ENCODE measurements at regions not wholly inside any gene's neighbourhood (a gene's known extent, or its start where the extent isn't known, plus 50 kb on each side); places are given as distances from the start of the nearest gene placed in this dataset.

- no peaks in the 10 kb centered on the region for H3K36me3 ChIP-seq (ENCODE audit: control insufficient read depth, insufficient read depth, low read length)
- H3K9me3 ChIP-seq = no peaks in the 10 kb centered on the region
- H3K36me3 Mint-ChIP-seq (ENCODE audit: insufficient read depth, unreplicated experiment) = no peaks in the 10 kb centered on the region
- H3K27me3 Mint-ChIP-seq (ENCODE audit: insufficient read depth, unreplicated experiment) = no peaks in the 10 kb centered on the region
- ChIA-PET CTCF (no interaction called here), POLR2A (no interaction called here)
- no peak for DNase-seq
- no peak overlapping the region for H3K4me3 Mint-ChIP-seq (ENCODE audit: unreplicated experiment)
- TF ChIP-seq CTCF (IDR thresholded peaks at IDR 0.05; ENCODE audit: insufficient read depth in 1 of 2, low read depth in 1 of 2, low read length in 1 of 2, severe bottlenecking in 1 of 2, unreplicated experiment in 1 of 2) = no peak
- H3K4me1 Mint-ChIP-seq (ENCODE audit: low read depth, unreplicated experiment) = no peaks in the 10 kb centered on the region
- H3K27me3 ChIP-seq (replicated peaks; ENCODE audit: control insufficient read depth, insufficient read depth, low read length) = no peaks in the 10 kb centered on the region
- no peak overlapping the region for H3K27ac Mint-ChIP-seq (ENCODE audit: unreplicated experiment)
- intact Hi-C loops (cut with micrococcal nuclease; ENCODE audit: unreplicated experiment) = no loop called here
- H3K4me1 ChIP-seq = no peaks in the 10 kb centered on the region
- no peak overlapping the region for H3K4me3 ChIP-seq (ENCODE audit: low read depth, low read length)
- H3K9me3 Mint-ChIP-seq (ENCODE audit: unreplicated experiment) = no peaks in the 10 kb centered on the region
- BruUV-seq (replicated peaks) = no TSS peak
Measured at GRCh38 chr1:118252624-118253023, 67.6 kb upstream of the SPAG17 start.

- Histone ChIP-seq H3K9me3 (no peaks in the 10 kb centered on the region), H3K36me3 (ENCODE audit: control insufficient read depth, insufficient read depth, low read length) (no peaks in the 10 kb centered on the region), H3K27me3 (replicated peaks; ENCODE audit: control insufficient read depth, insufficient read depth, low read length) (no peaks in the 10 kb centered on the region), H3K4me3 (ENCODE audit: low read depth, low read length) (no peak overlapping the region), H3K4me1 (no peaks in the 10 kb centered on the region)
- no TSS peak for BruUV-seq (replicated peaks)
- Mint-ChIP-seq H3K27ac (ENCODE audit: unreplicated experiment) (no peak overlapping the region), H3K4me3 (ENCODE audit: unreplicated experiment) (no peak overlapping the region), H3K9me3 (ENCODE audit: unreplicated experiment) (no peaks in the 10 kb centered on the region), H3K36me3 (ENCODE audit: insufficient read depth, unreplicated experiment) (no peaks in the 10 kb centered on the region), H3K27me3 (ENCODE audit: insufficient read depth, unreplicated experiment) (no peaks in the 10 kb centered on the region), H3K4me1 (ENCODE audit: low read depth, unreplicated experiment) (no peaks in the 10 kb centered on the region)
- TF ChIP-seq CTCF (IDR thresholded peaks at IDR 0.05; ENCODE audit: insufficient read depth in 1 of 2, low read depth in 1 of 2, low read length in 1 of 2, severe bottlenecking in 1 of 2, unreplicated experiment in 1 of 2) = no peak
- no peak for DNase-seq
- intact Hi-C loops (cut with micrococcal nuclease; ENCODE audit: unreplicated experiment) = no loop called here
- CTCF ChIA-PET = no interaction called here
- POLR2A ChIA-PET = no interaction called here
Measured at GRCh38 chr1:118250232-118250631, 65.2 kb upstream of the SPAG17 start.

GRCh38 chr1:118249641-118250040 is 64.6 kb upstream of the SPAG17 start:
- no peak for TF ChIP-seq CTCF (IDR thresholded peaks at IDR 0.05; ENCODE audit: insufficient read depth in 1 of 2, low read depth in 1 of 2, low read length in 1 of 2, severe bottlenecking in 1 of 2, unreplicated experiment in 1 of 2)
- Mint-ChIP-seq H3K27ac (ENCODE audit: unreplicated experiment) (no peak overlapping the region), H3K36me3 (ENCODE audit: insufficient read depth, unreplicated experiment) (no peaks in the 10 kb centered on the region), H3K27me3 (ENCODE audit: insufficient read depth, unreplicated experiment) (no peaks in the 10 kb centered on the region), H3K9me3 (ENCODE audit: unreplicated experiment) (no peaks in the 10 kb centered on the region), H3K4me3 (ENCODE audit: unreplicated experiment) (no peak overlapping the region), H3K4me1 (ENCODE audit: low read depth, unreplicated experiment) (no peaks in the 10 kb centered on the region)
- intact Hi-C loops (cut with micrococcal nuclease; ENCODE audit: unreplicated experiment) = loop anchor here (5.0 kb wide), 1 partner anchor 58 kb away; no protein-coding TSS in a partner anchor
- DNase-seq = no peak
- CTCF ChIA-PET = no interaction called here
- no peaks in the 10 kb centered on the region for H3K9me3 ChIP-seq
- no peaks in the 10 kb centered on the region for H3K27me3 ChIP-seq (replicated peaks; ENCODE audit: control insufficient read depth, insufficient read depth, low read length)
- no TSS peak for BruUV-seq (replicated peaks)
- no peak overlapping the region for H3K4me3 ChIP-seq (ENCODE audit: low read depth, low read length)
- no peaks in the 10 kb centered on the region for H3K36me3 ChIP-seq (ENCODE audit: control insufficient read depth, insufficient read depth, low read length)
- POLR2A ChIA-PET = no interaction called here
- no peaks in the 10 kb centered on the region for H3K4me1 ChIP-seq
